B cell (primary cell): ENCODE measurements at regions not wholly inside any gene's neighbourhood (a gene's known extent, or its start where the extent isn't known, plus 50 kb on each side); places are given as distances from the start of the nearest gene placed in this dataset.

Source experiments
- CTCF ChIP-seq: fragments of 200-600 bp; IDR thresholded peaks from one replicate; pipeline ENCODE4 v1.8.0; 2022; ENCODE audit warnings: antibody characterized with exemption, mild to moderate bottlenecking
- EZH2 ChIP-seq: IDR thresholded peaks from 2 replicates; pipeline ENCODE4 v1.6.1; 2012; ENCODE audit warnings: borderline replicate concordance, low read depth, mild to moderate bottlenecking, moderate library complexity, low read length; ENCODE audit not compliant: insufficient read depth, poor library complexity, severe bottlenecking

- TF ChIP-seq CTCF (no peak), EZH2 (no peak)
Measured at GRCh38 chr18:67778016-67778415, 261.5 kb upstream of the DSEL start.
